ENCODE measurements at regions not wholly inside any gene's neighbourhood (a gene's known extent, or its start where the extent isn't known, plus 50 kb on each side); places are given as distances from the start of the nearest gene placed in this dataset.

- no peak for DNase-seq (ENCODE audit: low spot score)
- Histone ChIP-seq H3K4me3 (no peak overlapping the region), H3K9me3 (ENCODE audit: low read depth) (no peaks in the 10 kb centered on the region), H3K27me3 (no peaks in the 10 kb centered on the region), H4K20me1 (ENCODE audit: low read depth) (no peaks in the 10 kb centered on the region), H3K27ac (no peak overlapping the region), H3K4me2 (no peak overlapping the region), H2AFZ (replicated peaks) (no peak overlapping the region), H3K36me3 (no peaks in the 10 kb centered on the region), H3K79me2 (ENCODE audit: low read depth) (no peaks in the 10 kb centered on the region), H3F3A (ENCODE audit: low read depth) (no peaks in the 10 kb centered on the region), H3K9ac (no peak overlapping the region), H3K4me1 (no peaks in the 10 kb centered on the region)
- H3K4me1 Mint-ChIP-seq: no peaks in the 10 kb centered on the region
- peaks cover 12% of the 10 kb centered on the region for H3K27me3 Mint-ChIP-seq (ENCODE audit: insufficient read depth, low read depth)
- no peak overlapping the region for H3K27ac Mint-ChIP-seq
- H3K9me3 Mint-ChIP-seq: peaks cover 10% of the 10 kb centered on the region
- no peaks in the 10 kb centered on the region for H3K36me3 Mint-ChIP-seq
- TF ChIP-seq EZH2phosphoT487 (IDR thresholded peaks at IDR 0.05): no peak
- TF ChIP-seq CTCF (IDR thresholded peaks at IDR 0.05): no peak
- TF ChIP-seq EZH2 (IDR thresholded peaks at IDR 0.05): no peak
- no peak overlapping the region for H3K4me3 Mint-ChIP-seq
Measured at GRCh38 chr11:71164621-71165020, 87.8 kb downstream of the SHANK2 start.

- Histone ChIP-seq H3K4me1 (no peaks in the 10 kb centered on the region), H2AFZ (replicated peaks) (no peak overlapping the region), H3K27ac (no peak overlapping the region), H3K9me3 (ENCODE audit: low read depth) (no peaks in the 10 kb centered on the region), H3K9ac (no peak overlapping the region), H3K27me3 (no peaks in the 10 kb centered on the region), H3K4me3 (no peak overlapping the region), H3F3A (ENCODE audit: low read depth) (no peaks in the 10 kb centered on the region), H4K20me1 (ENCODE audit: low read depth) (no peaks in the 10 kb centered on the region), H3K79me2 (ENCODE audit: low read depth) (no peaks in the 10 kb centered on the region), H3K36me3 (no peaks in the 10 kb centered on the region), H3K4me2 (no peak overlapping the region)
- no peak overlapping the region for H3K4me3 Mint-ChIP-seq
- H3K36me3 Mint-ChIP-seq: no peaks in the 10 kb centered on the region
- no peak overlapping the region for H3K27ac Mint-ChIP-seq
- DNase-seq (ENCODE audit: low spot score): no peak
- H3K9me3 Mint-ChIP-seq: peaks cover 13% of the 10 kb centered on the region
- H3K27me3 Mint-ChIP-seq (ENCODE audit: insufficient read depth, low read depth): peaks cover 9% of the 10 kb centered on the region
- H3K4me1 Mint-ChIP-seq: no peaks in the 10 kb centered on the region
- TF ChIP-seq EZH2phosphoT487 (IDR thresholded peaks at IDR 0.05): no peak
- TF ChIP-seq EZH2 (IDR thresholded peaks at IDR 0.05): no peak
- TF ChIP-seq CTCF (IDR thresholded peaks at IDR 0.05): no peak
Measured at GRCh38 chr11:71164186-71164585, 88.2 kb downstream of the SHANK2 start.

GRCh38 chr11:71163371-71163770, 89.0 kb downstream of the SHANK2 start:
- Mint-ChIP-seq H3K27me3 (ENCODE audit: insufficient read depth, low read depth) (peaks cover 9% of the 10 kb centered on the region), H3K27ac (no peak overlapping the region)
- TF ChIP-seq CTCF (IDR thresholded peaks at IDR 0.05): no peak
- no peak for TF ChIP-seq EZH2 (IDR thresholded peaks at IDR 0.05)
- no peak for TF ChIP-seq EZH2phosphoT487 (IDR thresholded peaks at IDR 0.05)

More at GRCh38 chr11:71163371-71163770, 89.0 kb downstream of the SHANK2 start:
- no peaks in the 10 kb centered on the region for H3K79me2 ChIP-seq (ENCODE audit: low read depth)
- H3F3A ChIP-seq (ENCODE audit: low read depth): no peaks in the 10 kb centered on the region
- H3K27ac ChIP-seq: no peak overlapping the region
- Mint-ChIP-seq H3K9me3 (peaks cover 11% of the 10 kb centered on the region), H3K36me3 (no peaks in the 10 kb centered on the region), H3K4me1 (no peaks in the 10 kb centered on the region), H3K4me3 (no peak overlapping the region)
- no peaks in the 10 kb centered on the region for H3K27me3 ChIP-seq
- no peaks in the 10 kb centered on the region for H3K36me3 ChIP-seq
- H4K20me1 ChIP-seq (ENCODE audit: low read depth): no peaks in the 10 kb centered on the region
- H2AFZ ChIP-seq (replicated peaks): no peak overlapping the region
- no peak overlapping the region for H3K4me3 ChIP-seq
- H3K4me2 ChIP-seq: no peak overlapping the region
- no peak overlapping the region for H3K9ac ChIP-seq
- DNase-seq (ENCODE audit: low spot score): no peak
- H3K4me1 ChIP-seq: no peaks in the 10 kb centered on the region
- no peaks in the 10 kb centered on the region for H3K9me3 ChIP-seq (ENCODE audit: low read depth)
